ENCODE measurements at regions not wholly inside any gene's neighbourhood (a gene's known extent, or its start where the extent isn't known, plus 50 kb on each side); places are given as distances from the start of the nearest gene placed in this dataset.
"Not testable (repeated sequence)": the region's sequence is repeated elsewhere in the genome, so short reads cannot be mapped to it uniquely, and the experiment has no call there.

DNA sequence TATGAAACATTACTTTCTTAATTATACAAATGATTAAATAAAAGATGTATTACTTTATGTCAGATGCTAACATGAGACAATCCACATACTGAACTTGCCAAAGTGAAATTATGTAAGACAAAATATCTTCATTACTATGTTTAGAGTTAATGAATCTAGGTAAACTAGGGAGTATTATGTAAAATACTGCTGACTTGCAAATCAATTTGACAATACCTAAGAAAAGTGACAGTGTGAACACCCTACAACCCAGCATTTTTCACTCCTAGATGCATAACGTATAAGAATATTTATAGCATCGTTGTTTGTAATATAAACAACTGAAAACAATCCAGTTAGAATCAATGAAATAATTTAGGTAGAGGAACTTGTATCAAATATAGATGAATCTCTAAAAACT is 546.3 kb downstream of the MAGEB5 start (continued):
- TF ChIP-seq, protein P1, sequence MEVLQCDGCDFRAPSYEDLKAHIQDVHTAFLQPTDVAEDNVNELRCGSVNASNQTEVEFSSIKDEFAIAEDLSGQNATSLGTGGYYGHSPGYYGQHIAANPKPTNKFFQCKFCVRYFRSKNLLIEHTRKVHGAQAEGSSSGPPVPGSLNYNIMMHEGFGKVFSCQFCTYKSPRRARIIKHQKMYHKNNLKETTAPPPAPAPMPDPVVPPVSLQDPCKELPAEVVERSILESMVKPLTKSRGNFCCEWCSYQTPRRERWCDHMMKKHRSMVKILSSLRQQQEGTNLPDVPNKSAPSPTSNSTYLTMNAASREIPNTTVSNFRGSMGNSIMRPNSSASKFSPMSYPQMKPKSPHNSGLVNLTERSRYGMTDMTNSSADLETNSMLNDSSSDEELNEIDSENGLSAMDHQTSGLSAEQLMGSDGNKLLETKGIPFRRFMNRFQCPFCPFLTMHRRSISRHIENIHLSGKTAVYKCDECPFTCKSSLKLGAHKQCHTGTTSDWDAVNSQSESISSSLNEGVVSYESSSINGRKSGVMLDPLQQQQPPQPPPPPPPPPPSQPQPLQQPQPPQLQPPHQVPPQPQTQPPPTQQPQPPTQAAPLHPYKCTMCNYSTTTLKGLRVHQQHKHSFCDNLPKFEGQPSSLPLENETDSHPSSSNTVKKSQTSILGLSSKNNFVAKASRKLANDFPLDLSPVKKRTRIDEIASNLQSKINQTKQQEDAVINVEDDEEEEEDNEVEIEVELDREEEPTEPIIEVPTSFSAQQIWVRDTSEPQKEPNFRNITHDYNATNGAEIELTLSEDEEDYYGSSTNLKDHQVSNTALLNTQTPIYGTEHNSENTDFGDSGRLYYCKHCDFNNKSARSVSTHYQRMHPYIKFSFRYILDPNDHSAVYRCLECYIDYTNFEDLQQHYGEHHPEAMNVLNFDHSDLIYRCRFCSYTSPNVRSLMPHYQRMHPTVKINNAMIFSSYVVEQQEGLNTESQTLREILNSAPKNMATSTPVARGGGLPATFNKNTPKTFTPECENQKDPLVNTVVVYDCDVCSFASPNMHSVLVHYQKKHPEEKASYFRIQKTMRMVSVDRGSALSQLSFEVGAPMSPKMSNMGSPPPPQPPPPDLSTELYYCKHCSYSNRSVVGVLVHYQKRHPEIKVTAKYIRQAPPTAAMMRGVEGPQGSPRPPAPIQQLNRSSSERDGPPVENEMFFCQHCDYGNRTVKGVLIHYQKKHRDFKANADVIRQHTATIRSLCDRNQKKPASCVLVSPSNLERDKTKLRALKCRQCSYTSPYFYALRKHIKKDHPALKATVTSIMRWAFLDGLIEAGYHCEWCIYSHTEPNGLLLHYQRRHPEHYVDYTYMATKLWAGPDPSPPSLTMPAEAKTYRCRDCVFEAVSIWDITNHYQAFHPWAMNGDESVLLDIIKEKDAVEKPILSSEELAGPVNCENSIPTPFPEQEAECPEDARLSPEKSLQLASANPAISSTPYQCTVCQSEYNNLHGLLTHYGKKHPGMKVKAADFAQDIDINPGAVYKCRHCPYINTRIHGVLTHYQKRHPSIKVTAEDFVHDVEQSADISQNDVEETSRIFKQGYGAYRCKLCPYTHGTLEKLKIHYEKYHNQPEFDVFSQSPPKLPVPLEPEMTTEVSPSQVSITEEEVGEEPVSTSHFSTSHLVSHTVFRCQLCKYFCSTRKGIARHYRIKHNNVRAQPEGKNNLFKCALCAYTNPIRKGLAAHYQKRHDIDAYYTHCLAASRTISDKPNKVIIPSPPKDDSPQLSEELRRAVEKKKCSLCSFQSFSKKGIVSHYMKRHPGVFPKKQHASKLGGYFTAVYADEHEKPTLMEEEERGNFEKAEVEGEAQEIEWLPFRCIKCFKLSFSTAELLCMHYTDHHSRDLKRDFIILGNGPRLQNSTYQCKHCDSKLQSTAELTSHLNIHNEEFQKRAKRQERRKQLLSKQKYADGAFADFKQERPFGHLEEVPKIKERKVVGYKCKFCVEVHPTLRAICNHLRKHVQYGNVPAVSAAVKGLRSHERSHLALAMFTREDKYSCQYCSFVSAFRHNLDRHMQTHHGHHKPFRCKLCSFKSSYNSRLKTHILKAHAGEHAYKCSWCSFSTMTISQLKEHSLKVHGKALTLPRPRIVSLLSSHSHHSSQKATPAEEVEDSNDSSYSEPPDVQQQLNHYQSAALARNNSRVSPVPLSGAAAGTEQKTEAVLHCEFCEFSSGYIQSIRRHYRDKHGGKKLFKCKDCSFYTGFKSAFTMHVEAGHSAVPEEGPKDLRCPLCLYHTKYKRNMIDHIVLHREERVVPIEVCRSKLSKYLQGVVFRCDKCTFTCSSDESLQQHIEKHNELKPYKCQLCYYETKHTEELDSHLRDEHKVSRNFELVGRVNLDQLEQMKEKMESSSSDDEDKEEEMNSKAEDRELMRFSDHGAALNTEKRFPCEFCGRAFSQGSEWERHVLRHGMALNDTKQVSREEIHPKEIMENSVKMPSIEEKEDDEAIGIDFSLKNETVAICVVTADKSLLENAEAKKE (CRISPR knock-in tag; IDR thresholded peaks at IDR 0.05): no peak

DNA sequence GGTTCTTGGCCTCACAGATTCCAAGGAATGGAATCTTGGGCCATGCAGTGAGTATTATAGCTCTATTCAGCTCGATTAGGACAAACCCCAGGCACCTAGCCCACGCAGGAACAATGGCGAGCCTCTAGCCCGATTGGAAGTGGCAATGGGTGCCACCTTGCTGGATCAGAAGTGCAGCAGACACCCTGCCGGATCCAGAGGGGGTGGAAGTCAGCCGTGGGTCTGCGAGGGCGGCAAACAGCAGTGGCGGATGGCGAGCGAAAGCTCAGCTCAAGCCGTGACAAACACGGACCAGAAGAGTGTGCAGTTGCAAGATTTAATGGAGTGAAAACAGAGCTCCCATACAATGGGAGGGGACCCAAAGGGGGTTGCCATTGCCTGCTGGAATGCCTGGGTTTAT is 539.8 kb downstream of the MAGEB5 start:
- H2AFZ ChIP-seq; H4K20me1 ChIP-seq (replicated peaks; ENCODE audit: insufficient read depth); DNase-seq (ENCODE audit: low spot score); H3K27me3 ChIP-seq (ENCODE audit: insufficient read depth); H3K4me1 Mint-ChIP-seq; H3K27ac ChIP-seq (ENCODE audit: low read depth); H3K79me2 ChIP-seq (replicated peaks; ENCODE audit: insufficient read depth); H3K4me1 ChIP-seq (ENCODE audit: insufficient read depth); H3K4me2 ChIP-seq; H3K27ac Mint-ChIP-seq; H3K36me3 Mint-ChIP-seq (ENCODE audit: low read depth); H3F3A ChIP-seq (replicated peaks; ENCODE audit: low read depth); H3K4me3 ChIP-seq; H3K27me3 Mint-ChIP-seq (ENCODE audit: insufficient read depth, low read depth, poor library complexity); H3K4me3 Mint-ChIP-seq; H3K9me3 Mint-ChIP-seq; ATAC-seq; H3K9me2 ChIP-seq (ENCODE audit: insufficient read depth); H3K36me3 ChIP-seq (ENCODE audit: insufficient read depth): not testable (repeated sequence)

DNA sequence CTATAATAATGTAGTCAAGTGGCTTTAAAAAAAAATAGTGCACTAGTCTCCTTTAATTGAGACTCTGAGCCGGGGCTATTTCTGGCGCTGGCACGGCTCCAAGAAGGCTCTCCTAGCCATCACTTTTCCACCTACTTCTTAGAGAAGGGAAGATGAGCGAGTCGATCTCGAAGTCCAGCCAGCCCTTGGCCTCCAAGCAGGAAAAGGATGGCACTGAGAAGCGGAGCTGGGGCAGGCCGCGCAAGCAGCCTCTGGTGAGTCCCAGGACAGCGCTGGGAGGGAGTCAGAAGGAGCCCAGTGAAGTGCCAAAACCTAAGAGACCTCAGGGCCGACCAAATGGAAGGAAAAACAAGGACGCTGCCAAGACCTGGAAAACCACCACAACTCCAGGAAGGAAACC is 531.9 kb downstream of the MAGEB5 start:
- Mint-ChIP-seq H3K4me3 (no peak overlapping the region), H3K27me3 (ENCODE audit: insufficient read depth, low read depth, poor library complexity) (no peaks in the 10 kb centered on the region), H3K4me1 (no peaks in the 10 kb centered on the region), H3K27ac (no peak overlapping the region), H3K36me3 (ENCODE audit: low read depth) (peaks cover 2% of the 10 kb centered on the region; the same call in 1 of the 3 replicates), H3K9me3 (peaks cover 3% of the 10 kb centered on the region; the same call in 2 of the 3 replicates)
- no peaks in the 10 kb centered on the region for H4K20me1 ChIP-seq (replicated peaks; ENCODE audit: insufficient read depth)
- no peak overlapping the region for H3K4me3 ChIP-seq
- H3K4me2 ChIP-seq: no peak overlapping the region
- DNase-seq (ENCODE audit: low spot score): no peak
- no peak overlapping the region for H2AFZ ChIP-seq
- no peaks in the 10 kb centered on the region for H3K79me2 ChIP-seq (replicated peaks; ENCODE audit: insufficient read depth)
- H3F3A ChIP-seq (replicated peaks; ENCODE audit: low read depth): no peaks in the 10 kb centered on the region
- H3K27me3 ChIP-seq (ENCODE audit: insufficient read depth): no peaks in the 10 kb centered on the region
- no peaks in the 10 kb centered on the region for H3K4me1 ChIP-seq (ENCODE audit: insufficient read depth)
- no peaks in the 10 kb centered on the region for H3K36me3 ChIP-seq (ENCODE audit: insufficient read depth)
- no peaks in the 10 kb centered on the region for H3K9me2 ChIP-seq (ENCODE audit: insufficient read depth)
- ATAC-seq: no peak
- no peak overlapping the region for H3K27ac ChIP-seq (ENCODE audit: low read depth)
- TF ChIP-seq, protein P1 (CRISPR knock-in tag; IDR thresholded peaks at IDR 0.05): no peak
- TF ChIP-seq STAT1 (IDR thresholded peaks at IDR 0.05; ENCODE audit: unreplicated experiment) (no peak), POLR2AphosphoS5 (IDR thresholded peaks at IDR 0.05; ENCODE audit: low read depth) (no peak), ZNF114 (CRISPR knock-in tag; IDR thresholded peaks at IDR 0.05) (no peak), EZH2 (IDR thresholded peaks at IDR 0.05; ENCODE audit: low read depth, unreplicated experiment) (no peak)

Data from GM23338 (cell line).